ENCODE measurements at regions not wholly inside any gene's neighbourhood (a gene's known extent, or its start where the extent isn't known, plus 50 kb on each side); places are given as distances from the start of the nearest gene placed in this dataset.
"Not testable (repeated sequence)": the region's sequence is repeated elsewhere in the genome, so short reads cannot be mapped to it uniquely, and the experiment has no call there.

DNA sequence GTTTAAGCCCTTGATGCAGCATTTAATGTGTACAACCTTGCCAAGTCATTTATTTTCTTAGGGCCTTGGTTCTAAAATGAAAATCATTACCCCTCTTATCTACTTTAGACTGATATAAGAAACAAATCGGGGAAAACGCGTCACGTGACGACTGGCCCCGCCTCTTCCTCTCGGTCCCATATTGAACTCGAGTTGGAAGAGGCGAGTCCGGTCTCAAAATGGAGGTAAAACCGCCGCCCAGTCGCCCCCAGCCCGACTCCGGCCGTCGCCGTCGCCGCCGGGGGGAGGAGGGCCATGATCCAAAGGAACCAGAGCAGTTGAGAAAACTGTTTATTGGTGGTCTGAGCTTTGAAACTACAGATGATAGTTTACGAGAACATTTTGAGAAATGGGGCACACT is 449.8 kb upstream of the FRG2C start:
- not testable (repeated sequence) for H4K8ac ChIP-seq (ENCODE audit: low read depth, low read length); H2AFZ ChIP-seq (ENCODE audit: low read length); H3K14ac ChIP-seq (ENCODE audit: low read length); DNase-seq (ENCODE audit: low spot score); H2AK5ac ChIP-seq (ENCODE audit: low read depth, low read length); H3K23ac ChIP-seq (ENCODE audit: low read depth, low read length, poor library complexity); H3K27me3 ChIP-seq (ENCODE audit: control insufficient read depth in 3 of 3, insufficient read depth in 3 of 3, low read depth in 1 of 3, low read length in 3 of 3); H3K4me2 ChIP-seq (ENCODE audit: insufficient read depth, low read length, poor library complexity, severe bottlenecking); H2BK15ac ChIP-seq (ENCODE audit: low read length); H3K9ac ChIP-seq (ENCODE audit: low read depth, low read length, poor library complexity); H2BK12ac ChIP-seq (ENCODE audit: low read length); H3K79me1 ChIP-seq (ENCODE audit: low read depth, low read length); H2BK120ac ChIP-seq (ENCODE audit: low read depth, low read length); H3K4ac ChIP-seq (ENCODE audit: low read length); H3K9me3 ChIP-seq (replicated peaks in 1 of 2; ENCODE audit: control insufficient read depth in 2 of 2, insufficient read depth in 1 of 2, low read depth in 1 of 2, low read length in 2 of 2); H3K36me3 ChIP-seq (replicated peaks in 1 of 2; ENCODE audit: control insufficient read depth in 2 of 2, insufficient read depth in 2 of 2, low read length in 2 of 2); H3K4me3 ChIP-seq (ENCODE audit: low read length in 2 of 2); H3K4me1 ChIP-seq (ENCODE audit: control insufficient read depth in 2 of 2, insufficient read depth in 1 of 2, low read depth in 1 of 2, low read length in 2 of 2); H3K18ac ChIP-seq (ENCODE audit: low read length); H3K27ac ChIP-seq (replicated peaks; ENCODE audit: low read length); H2BK5ac ChIP-seq (ENCODE audit: low read length); H4K91ac ChIP-seq (ENCODE audit: low read depth, low read length, poor library complexity)
- WGBS, 2 donors (ENCODE audit: extremely low coverage in 2 of 2, insufficient read length in 2 of 2, insufficient replicate concordance in 1 of 2): no CpG with 5 or more reads among the region's 22 CpGs

DNA sequence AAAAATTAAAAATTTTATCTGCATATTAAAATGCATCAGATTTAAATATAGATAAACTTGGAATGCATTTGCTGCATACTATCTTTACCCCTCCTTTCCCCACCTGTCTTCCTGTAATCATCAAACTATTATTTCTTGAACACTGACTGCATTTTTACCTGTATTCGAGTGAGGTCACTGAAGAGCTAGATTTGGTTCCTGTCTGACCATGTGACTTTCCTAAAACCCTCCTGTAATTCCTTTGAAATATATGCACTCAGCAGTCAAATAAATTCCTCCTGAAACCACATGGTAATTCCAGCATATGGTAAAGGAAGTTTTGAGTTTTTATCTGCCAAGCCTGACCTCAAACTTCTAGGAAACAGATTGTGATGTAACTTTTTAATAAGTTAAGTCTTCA is 445.6 kb upstream of the FRG2C start:
- Histone ChIP-seq H2AK5ac (ENCODE audit: low read depth, low read length) (no peak overlapping the region), H3K9me3 (replicated peaks in 1 of 2; ENCODE audit: control insufficient read depth in 2 of 2, insufficient read depth in 1 of 2, low read depth in 1 of 2, low read length in 2 of 2) (no peaks in the 10 kb centered on the region), H2BK15ac (ENCODE audit: low read length) (no peak overlapping the region), H2BK120ac (ENCODE audit: low read depth, low read length) (no peak overlapping the region), H3K4ac (ENCODE audit: low read length) (no peak overlapping the region), H2AFZ (ENCODE audit: low read length) (no peak overlapping the region), H3K36me3 (replicated peaks in 1 of 2; ENCODE audit: control insufficient read depth in 2 of 2, insufficient read depth in 2 of 2, low read length in 2 of 2) (no peaks in the 10 kb centered on the region), H4K91ac (ENCODE audit: low read depth, low read length, poor library complexity) (no peak overlapping the region), H3K4me2 (ENCODE audit: insufficient read depth, low read length, poor library complexity, severe bottlenecking) (no peak overlapping the region), H3K27me3 (ENCODE audit: control insufficient read depth in 3 of 3, insufficient read depth in 3 of 3, low read depth in 1 of 3, low read length in 3 of 3) (no peaks in the 10 kb centered on the region), H3K23ac (ENCODE audit: low read depth, low read length, poor library complexity) (no peak overlapping the region), H2BK12ac (ENCODE audit: low read length) (no peak overlapping the region), H3K18ac (ENCODE audit: low read length) (no peak overlapping the region), H2BK5ac (ENCODE audit: low read length) (no peak overlapping the region), H3K14ac (ENCODE audit: low read length) (no peak overlapping the region), H3K4me3 (ENCODE audit: low read length in 2 of 2) (no peak overlapping the region), H4K8ac (ENCODE audit: low read depth, low read length) (no peak overlapping the region), H3K9ac (ENCODE audit: low read depth, low read length, poor library complexity) (no peak overlapping the region), H3K4me1 (ENCODE audit: control insufficient read depth in 2 of 2, insufficient read depth in 1 of 2, low read depth in 1 of 2, low read length in 2 of 2) (no peaks in the 10 kb centered on the region), H3K27ac (replicated peaks; ENCODE audit: low read length) (no peak overlapping the region), H3K79me1 (ENCODE audit: low read depth, low read length) (no peaks in the 10 kb centered on the region)
- WGBS, 2 donors (ENCODE audit: extremely low coverage in 2 of 2, insufficient read length in 2 of 2, insufficient replicate concordance in 1 of 2): no CpG with 5 or more reads among the region's 1 CpG
- DNase-seq (ENCODE audit: low spot score): no peak

DNA sequence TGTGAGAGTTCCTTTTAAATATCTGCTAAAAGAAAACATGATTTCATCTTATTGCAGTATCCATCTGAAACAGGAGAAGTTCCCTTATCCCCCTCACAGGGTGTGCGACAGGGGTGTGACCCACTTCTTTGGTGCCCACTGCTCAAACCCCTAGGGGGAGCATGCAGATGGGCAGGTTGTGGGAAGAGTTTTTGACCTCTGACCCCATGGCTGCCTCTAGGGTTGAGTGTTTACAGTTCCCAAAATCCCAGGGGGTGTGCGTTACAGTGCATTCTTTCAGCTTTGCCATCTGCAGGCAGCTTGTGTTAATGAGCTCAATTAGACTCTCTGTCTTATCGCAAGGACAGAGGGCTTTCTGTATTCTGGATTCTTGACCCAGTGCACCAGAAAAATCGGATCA is 443.2 kb upstream of the FRG2C start:
- DNase-seq (ENCODE audit: low spot score): no peak
- H3K14ac ChIP-seq (ENCODE audit: low read length): no peak overlapping the region
- H3K4ac ChIP-seq (ENCODE audit: low read length): no peak overlapping the region

DNA sequence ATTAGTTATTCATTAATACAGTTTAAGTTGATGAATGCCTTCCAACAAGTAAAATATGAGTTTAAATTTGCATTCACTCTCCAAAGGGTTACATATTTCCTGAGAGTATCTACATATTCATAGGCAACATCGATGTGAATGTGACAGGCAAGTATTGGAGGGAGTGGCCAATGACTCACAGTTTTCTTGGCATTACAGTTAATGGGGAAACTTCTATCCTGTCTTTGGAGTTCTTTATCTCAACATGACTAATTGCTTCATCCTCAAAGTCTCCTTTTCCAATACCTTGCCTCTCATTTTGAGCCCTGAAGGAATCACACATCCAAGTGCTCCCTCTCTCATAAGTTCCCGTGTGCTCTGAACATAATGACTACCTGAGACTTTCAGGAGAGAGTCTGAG is 439.7 kb upstream of the FRG2C start:
- Histone ChIP-seq H3K23ac (ENCODE audit: low read depth, low read length, poor library complexity) (no peak overlapping the region), H3K4ac (ENCODE audit: low read length) (no peak overlapping the region), H2BK12ac (ENCODE audit: low read length) (no peak overlapping the region), H2BK5ac (ENCODE audit: low read length) (no peak overlapping the region), H2BK120ac (ENCODE audit: low read depth, low read length) (no peak overlapping the region), H4K8ac (ENCODE audit: low read depth, low read length) (no peak overlapping the region), H3K4me2 (ENCODE audit: insufficient read depth, low read length, poor library complexity, severe bottlenecking) (no peak overlapping the region), H3K4me1 (ENCODE audit: control insufficient read depth in 2 of 2, insufficient read depth in 1 of 2, low read depth in 1 of 2, low read length in 2 of 2) (peaks cover 0 to under 1% of the 10 kb centered on the region in 2 donors), H3K14ac (ENCODE audit: low read length) (no peak overlapping the region), H3K9ac (ENCODE audit: low read depth, low read length, poor library complexity) (no peak overlapping the region), H2AFZ (ENCODE audit: low read length) (no peak overlapping the region), H2BK15ac (ENCODE audit: low read length) (no peak overlapping the region), H4K91ac (ENCODE audit: low read depth, low read length, poor library complexity) (no peak overlapping the region), H3K9me3 (replicated peaks in 1 of 2; ENCODE audit: control insufficient read depth in 2 of 2, insufficient read depth in 1 of 2, low read depth in 1 of 2, low read length in 2 of 2) (no peaks in the 10 kb centered on the region), H3K18ac (ENCODE audit: low read length) (no peak overlapping the region), H3K4me3 (ENCODE audit: low read length in 2 of 2) (no peak overlapping the region), H3K27me3 (ENCODE audit: control insufficient read depth in 3 of 3, insufficient read depth in 3 of 3, low read depth in 1 of 3, low read length in 3 of 3) (no peaks in the 10 kb centered on the region), H3K36me3 (replicated peaks in 1 of 2; ENCODE audit: control insufficient read depth in 2 of 2, insufficient read depth in 2 of 2, low read length in 2 of 2) (no peaks in the 10 kb centered on the region), H3K79me1 (ENCODE audit: low read depth, low read length) (no peaks in the 10 kb centered on the region), H3K27ac (replicated peaks; ENCODE audit: low read length) (no peak overlapping the region), H2AK5ac (ENCODE audit: low read depth, low read length) (no peak overlapping the region)
- WGBS, 2 donors (ENCODE audit: extremely low coverage in 2 of 2, insufficient read length in 2 of 2, insufficient replicate concordance in 1 of 2): no CpG with 5 or more reads among the region's 2 CpGs
- DNase-seq (ENCODE audit: low spot score): no peak

More for the DNA sequence above, 443.2 kb upstream of the FRG2C start:
- H4K91ac ChIP-seq (ENCODE audit: low read depth, low read length, poor library complexity): no peak overlapping the region
- H4K8ac ChIP-seq (ENCODE audit: low read depth, low read length): no peak overlapping the region
- WGBS, 2 donors (ENCODE audit: extremely low coverage in 2 of 2, insufficient read length in 2 of 2, insufficient replicate concordance in 1 of 2): no CpG with 5 or more reads among the region's 4 CpGs
- H2BK15ac ChIP-seq (ENCODE audit: low read length): no peak overlapping the region
- H2AK5ac ChIP-seq (ENCODE audit: low read depth, low read length): no peak overlapping the region
- no peaks in the 10 kb centered on the region for H3K9me3 ChIP-seq (replicated peaks in 1 of 2; ENCODE audit: control insufficient read depth in 2 of 2, insufficient read depth in 1 of 2, low read depth in 1 of 2, low read length in 2 of 2)
- no peak overlapping the region for H3K4me2 ChIP-seq (ENCODE audit: insufficient read depth, low read length, poor library complexity, severe bottlenecking)
- no peak overlapping the region for H3K4me3 ChIP-seq (ENCODE audit: low read length in 2 of 2)
- H3K23ac ChIP-seq (ENCODE audit: low read depth, low read length, poor library complexity): no peak overlapping the region
- no peak overlapping the region for H2BK5ac ChIP-seq (ENCODE audit: low read length)
- no peak overlapping the region for H2AFZ ChIP-seq (ENCODE audit: low read length)
- H2BK12ac ChIP-seq (ENCODE audit: low read length): no peak overlapping the region
- no peaks in the 10 kb centered on the region for H3K4me1 ChIP-seq (ENCODE audit: control insufficient read depth in 2 of 2, insufficient read depth in 1 of 2, low read depth in 1 of 2, low read length in 2 of 2)
- H3K27me3 ChIP-seq (ENCODE audit: control insufficient read depth in 3 of 3, insufficient read depth in 3 of 3, low read depth in 1 of 3, low read length in 3 of 3): no peaks in the 10 kb centered on the region
- H3K18ac ChIP-seq (ENCODE audit: low read length): no peak overlapping the region
- H3K36me3 ChIP-seq (replicated peaks in 1 of 2; ENCODE audit: control insufficient read depth in 2 of 2, insufficient read depth in 2 of 2, low read length in 2 of 2): no peaks in the 10 kb centered on the region
- no peak overlapping the region for H3K9ac ChIP-seq (ENCODE audit: low read depth, low read length, poor library complexity)
- H2BK120ac ChIP-seq (ENCODE audit: low read depth, low read length): no peak overlapping the region
- no peak overlapping the region for H3K27ac ChIP-seq (replicated peaks; ENCODE audit: low read length)
- H3K79me1 ChIP-seq (ENCODE audit: low read depth, low read length): no peaks in the 10 kb centered on the region

Measured in neuronal stem cell (in vitro differentiated cells).